B cell (primary cell): ENCODE measurements at regions not wholly inside any gene's neighbourhood (a gene's known extent, or its start where the extent isn't known, plus 50 kb on each side); places are given as distances from the start of the nearest gene placed in this dataset.

Source experiments
- ATAC-seq: fragments of 200-7000 bp; cut with Tn5 transposase; one replicate; pipeline ENCODE4 v1.10.0; 2021; ENCODE audit warnings: low read depth, mild to moderate bottlenecking, moderate number of reproducible peaks, moderate library complexity
- CTCF ChIA-PET: fragments of 350-600 bp; sonication (Branson Sonifier 250); formaldehyde crosslinking; loops from one replicate; lab custom pipeline; 2021; ENCODE audit warnings: antibody characterized with exemption, inconsistent platforms; lab: Charles Lee
- POLR2A ChIA-PET: fragments of 350-600 bp; sonication (Branson Sonifier 250); formaldehyde crosslinking; loops from one replicate; lab custom pipeline; 2021; ENCODE audit warnings: antibody characterized with exemption; lab: Charles Lee
- DNase-seq: peaks from one replicate; pipeline ENCODE4 v3.0.0; 2013
- H2AFZ ChIP-seq: 2 replicates; pipeline ENCODE4 v1.6.1; 2012; ENCODE audit warnings: mild to moderate bottlenecking, low read depth, low read length; ENCODE audit not compliant: insufficient read depth, poor library complexity, severe bottlenecking
- H3K27ac ChIP-seq, 2 donors: 1 replicate in 1 of 2; 2 replicates in 1 of 2; pipeline ENCODE4 v1.5.1; 2012 to 2013; ENCODE audit warnings: low read length in 2 of 2, mild to moderate bottlenecking in 2 of 2, moderate library complexity in 1 of 2
- H3K27me3 ChIP-seq, 4 experiments: fragments of 200-600 bp in 1 of 4; sonication (generic) in 1 of 4; replicated peaks in 1 of 4; 1 replicate in 2 of 4; 2 replicates in 2 of 4; pipeline versions ENCODE4 v1.6.1 to v1.7.0; 2013 to 2016; ENCODE audit warnings: low read length in 3 of 4, mild to moderate bottlenecking in 2 of 4, mixed read lengths in 1 of 4, moderate library complexity in 1 of 4; ENCODE audit not compliant: insufficient read depth in 4 of 4, control insufficient read depth in 3 of 4; ENCODE audit errors: control extremely low read depth in 1 of 4
- H3K36me3 ChIP-seq, 2 experiments: replicated peaks in 1 of 2; 1 replicate in 1 of 2; 2 replicates in 1 of 2; pipeline versions ENCODE4 v1.6.1 to v1.7.1; 2013; ENCODE audit warnings: low read length in 1 of 2; ENCODE audit not compliant: insufficient read depth in 2 of 2, control insufficient read depth in 1 of 2; ENCODE audit errors: control extremely low read depth in 1 of 2, extremely low read depth in 1 of 2
- H3K4me1 ChIP-seq, 2 donors: fragments of 200-600 bp in 1 of 2; sonication (generic) in 1 of 2; 1 replicate in 1 of 2; 2 replicates in 1 of 2; pipeline versions ENCODE4 v1.5.1 to v1.6.1; 2013 to 2017; ENCODE audit warnings: low read length in 2 of 2; ENCODE audit not compliant: control insufficient read depth in 2 of 2, insufficient read depth in 2 of 2
- H3K4me2 ChIP-seq: replicated peaks from 2 replicates; pipeline ENCODE3; 2012; ENCODE audit warnings: mild to moderate bottlenecking, low read depth, low read length; ENCODE audit not compliant: poor library complexity, severe bottlenecking
- H3K4me3 ChIP-seq, 5 experiments: fragments of 200-600 bp in 1 of 5; sonication (generic) in 1 of 5; 1 replicate in 3 of 5; 2 replicates in 2 of 5; pipeline versions ENCODE4 v1.5.1 to v1.7.0; 2011 to 2016; ENCODE audit warnings: low read length in 4 of 5, mild to moderate bottlenecking in 4 of 5, low read depth in 2 of 5, control low read depth in 1 of 5, moderate library complexity in 1 of 5; ENCODE audit not compliant: insufficient read depth in 1 of 5; ENCODE audit errors: control extremely low read depth in 1 of 5, extremely low read depth in 1 of 5
- H3K79me2 ChIP-seq: fragments of 200-600 bp; sonication (generic); one replicate; pipeline ENCODE4 v1.6.0; 2016; ENCODE audit warnings: low read length; ENCODE audit not compliant: control insufficient read depth, insufficient read depth
- H3K9ac ChIP-seq: fragments of 200-600 bp; sonication (generic); 2 replicates; pipeline ENCODE4 v1.6.1; 2017; ENCODE audit warnings: mild to moderate bottlenecking, low read length, moderate library complexity
- H3K9me3 ChIP-seq, 3 donors: one replicate each; pipeline versions ENCODE4 v1.6.1 to v1.7.1; 2013; ENCODE audit warnings: low read length in 2 of 3; ENCODE audit not compliant: control insufficient read depth in 2 of 3, insufficient read depth in 1 of 3; ENCODE audit errors: control extremely low read depth in 1 of 3
- H4K20me1 ChIP-seq: 2 replicates; pipeline ENCODE4 v1.6.0; 2012; ENCODE audit warnings: mild to moderate bottlenecking, low read length; ENCODE audit not compliant: insufficient read depth, control insufficient read depth, poor library complexity, severe bottlenecking
- H3K27ac Mint-ChIP-seq: one replicate; pipeline ENCODE4 v1.8.0; 2021; ENCODE audit warnings: mixed read lengths
- H3K27me3 Mint-ChIP-seq: one replicate; pipeline ENCODE4 v1.8.0; 2021; ENCODE audit warnings: mixed read lengths
- H3K4me1 Mint-ChIP-seq: one replicate; pipeline ENCODE4 v1.8.0; 2021; ENCODE audit warnings: mixed read lengths
- H3K4me3 Mint-ChIP-seq: one replicate; pipeline ENCODE4 v1.8.0; 2021; ENCODE audit warnings: mixed read lengths
- H3K9me3 Mint-ChIP-seq: one replicate; pipeline ENCODE4 v1.8.0; 2022; ENCODE audit warnings: mixed read lengths; ENCODE audit not compliant: insufficient read depth
- EZH2 ChIP-seq: IDR thresholded peaks from 2 replicates; pipeline ENCODE4 v1.6.1; 2012; ENCODE audit warnings: borderline replicate concordance, low read depth, mild to moderate bottlenecking, moderate library complexity, low read length; ENCODE audit not compliant: insufficient read depth, poor library complexity, severe bottlenecking
- WGBS: methylation state at CpG from one replicate; pipeline ENCODE4 v1.1.5; 2013; ENCODE audit warnings: missing lambda C conversion rate; ENCODE audit not compliant: insufficient coverage; 5-methylcytosine and 5-hydroxymethylcytosine counted together
- intact Hi-C: fragments of 100-400 bp; cut with micrococcal nuclease; formaldehyde crosslinking; loops from one replicate; pipeline ENCODE4 v1.10.0; 2022
- TF ChIP-seq, protein P1 (sequence below): fragments of 200-600 bp; IDR thresholded peaks from one replicate; pipeline ENCODE4 v1.8.0; 2022; ENCODE audit warnings: antibody characterized with exemption, mild to moderate bottlenecking

- Histone ChIP-seq H3K36me3 (no peaks in the 10 kb centered on the region), H3K27me3 (peaks cover 0 to 2% (median 0%) of the 10 kb centered on the region in 4 experiments), H2AFZ (no peak overlapping the region), H3K4me3 (no peak overlapping the region), H3K4me1 (no peaks in the 10 kb centered on the region), H3K27ac (no peak overlapping the region), H4K20me1 (no peaks in the 10 kb centered on the region), H3K9me3 (no peaks in the 10 kb centered on the region), H3K4me2 (no peak overlapping the region), H3K79me2 (no peaks in the 10 kb centered on the region), H3K9ac (no peak overlapping the region)
- Mint-ChIP-seq H3K4me3 (no peak overlapping the region), H3K27ac (no peak overlapping the region), H3K9me3 (no peaks in the 10 kb centered on the region), H3K4me1 (no peaks in the 10 kb centered on the region), H3K27me3 (peaks cover 10% of the 10 kb centered on the region)
- ChIA-PET POLR2A (no interaction called here), CTCF (no interaction called here)
- intact Hi-C loops, result no loop called here
- ATAC-seq, result no peak
- WGBS, result 71% methylated on average over 1 of the region's 2 CpGs
- TF ChIP-seq EZH2, result no peak
- TF ChIP-seq, protein P1, sequence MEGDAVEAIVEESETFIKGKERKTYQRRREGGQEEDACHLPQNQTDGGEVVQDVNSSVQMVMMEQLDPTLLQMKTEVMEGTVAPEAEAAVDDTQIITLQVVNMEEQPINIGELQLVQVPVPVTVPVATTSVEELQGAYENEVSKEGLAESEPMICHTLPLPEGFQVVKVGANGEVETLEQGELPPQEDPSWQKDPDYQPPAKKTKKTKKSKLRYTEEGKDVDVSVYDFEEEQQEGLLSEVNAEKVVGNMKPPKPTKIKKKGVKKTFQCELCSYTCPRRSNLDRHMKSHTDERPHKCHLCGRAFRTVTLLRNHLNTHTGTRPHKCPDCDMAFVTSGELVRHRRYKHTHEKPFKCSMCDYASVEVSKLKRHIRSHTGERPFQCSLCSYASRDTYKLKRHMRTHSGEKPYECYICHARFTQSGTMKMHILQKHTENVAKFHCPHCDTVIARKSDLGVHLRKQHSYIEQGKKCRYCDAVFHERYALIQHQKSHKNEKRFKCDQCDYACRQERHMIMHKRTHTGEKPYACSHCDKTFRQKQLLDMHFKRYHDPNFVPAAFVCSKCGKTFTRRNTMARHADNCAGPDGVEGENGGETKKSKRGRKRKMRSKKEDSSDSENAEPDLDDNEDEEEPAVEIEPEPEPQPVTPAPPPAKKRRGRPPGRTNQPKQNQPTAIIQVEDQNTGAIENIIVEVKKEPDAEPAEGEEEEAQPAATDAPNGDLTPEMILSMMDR, result no peak
- no peak for DNase-seq
These were observed 191.0 kb upstream of the KIF2A start for GRCh38 chr5:62115014-62115413.

DNA sequence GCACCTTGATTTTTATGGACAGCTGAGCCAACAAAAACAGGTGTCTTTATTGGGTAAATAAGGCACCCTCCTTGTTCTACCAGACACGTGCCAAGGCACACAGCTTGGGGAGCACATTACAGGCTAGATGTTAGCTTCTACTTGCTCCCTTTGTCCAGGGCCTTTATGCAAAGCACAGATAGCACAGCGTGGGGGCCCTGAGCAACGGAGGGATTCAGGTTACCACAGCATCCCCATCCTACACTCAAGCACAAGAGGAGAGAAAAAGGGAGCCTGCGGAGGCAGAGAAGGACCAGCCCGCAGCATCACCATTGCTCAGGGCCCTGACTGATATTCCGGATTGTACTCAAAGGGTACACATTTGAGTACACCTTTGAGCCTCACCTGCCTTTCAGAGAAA is 181.7 kb upstream of the KIF2A start:
- Mint-ChIP-seq H3K4me1 (peaks cover 4% of the 10 kb centered on the region), H3K27ac (no peak overlapping the region), H3K27me3 (peaks cover 5% of the 10 kb centered on the region), H3K4me3 (no peak overlapping the region), H3K9me3 (no peaks in the 10 kb centered on the region)
- Histone ChIP-seq H3K4me3 (no peak overlapping the region), H3K9me3 (no peaks in the 10 kb centered on the region), H3K4me1 (no peaks in the 10 kb centered on the region), H3K27ac (no peak overlapping the region), H2AFZ (no peak overlapping the region), H3K4me2 (no peak overlapping the region), H3K27me3 (peaks cover 0 to 2% (median 1%) of the 10 kb centered on the region in 4 experiments), H3K36me3 (no peaks in the 10 kb centered on the region), H4K20me1 (no peaks in the 10 kb centered on the region), H3K9ac (no peak overlapping the region), H3K79me2 (no peaks in the 10 kb centered on the region)
- no peak for ATAC-seq
- DNase-seq, result no peak
- ChIA-PET CTCF (no interaction called here), POLR2A (no interaction called here)
- TF ChIP-seq, protein P1, result no peak
- no peak for TF ChIP-seq EZH2
- WGBS, result 86% methylated on average over 5 of the region's 6 CpGs
- intact Hi-C loops, result no loop called here
